Muscle layer of duodenum (tissue), 2 donors: ENCODE measurements at regions not wholly inside any gene's neighbourhood (a gene's known extent, or its start where the extent isn't known, plus 50 kb on each side); places are given as distances from the start of the nearest gene placed in this dataset.
"Not testable (repeated sequence)": the region's sequence is repeated elsewhere in the genome, so short reads cannot be mapped to it uniquely, and the experiment has no call there.

Source experiments
- H3K27ac ChIP-seq: one replicate; pipeline ENCODE4 v1.7.0; 2013; ENCODE audit warnings: mild to moderate bottlenecking, low read length
- H3K27me3 ChIP-seq: one replicate; pipeline ENCODE4 v1.7.0; 2013; ENCODE audit warnings: low read depth, mild to moderate bottlenecking, control low read depth, low read length
- H3K36me3 ChIP-seq, 2 donors: one replicate each; pipeline ENCODE4 v1.7.0; 2013; ENCODE audit warnings: low read length in 2 of 2, control low read depth in 1 of 2, mild to moderate bottlenecking in 1 of 2; ENCODE audit not compliant: insufficient read depth in 2 of 2, control insufficient read depth in 1 of 2
- H3K4me1 ChIP-seq, 2 donors: one replicate each; pipeline ENCODE4 v1.7.0; 2013; ENCODE audit warnings: low read length in 2 of 2, mild to moderate bottlenecking in 2 of 2, control low read depth in 1 of 2, moderate library complexity in 1 of 2; ENCODE audit not compliant: insufficient read depth in 2 of 2, control insufficient read depth in 1 of 2
- H3K4me3 ChIP-seq, 2 donors: one replicate each; pipeline ENCODE4 v1.7.0; 2013; ENCODE audit warnings: low read length in 2 of 2, low read depth in 1 of 2, mild to moderate bottlenecking in 1 of 2
- H3K9me3 ChIP-seq, 2 donors: one replicate each; pipeline ENCODE4 v1.7.0; 2013; ENCODE audit warnings: low read length in 2 of 2, control low read depth in 1 of 2, mild to moderate bottlenecking in 1 of 2; ENCODE audit not compliant: control insufficient read depth in 1 of 2
- donor health status: healthy.

GRCh38 chrX:40976981-40977380, 108.3 kb upstream of the USP9X start:
- Histone ChIP-seq H3K27me3 (no peaks in the 10 kb centered on the region), H3K4me1 (no peaks in the 10 kb centered on the region), H3K36me3 (no peaks in the 10 kb centered on the region), H3K27ac (no peak overlapping the region), H3K9me3 (no peaks in the 10 kb centered on the region), H3K4me3 (no peak overlapping the region)

- H3K27me3 ChIP-seq, result no peaks in the 10 kb centered on the region
- H3K36me3 ChIP-seq, result no peaks in the 10 kb centered on the region
- H3K4me3 ChIP-seq, result no peak overlapping the region
- no peaks in the 10 kb centered on the region for H3K9me3 ChIP-seq
- no peaks in the 10 kb centered on the region for H3K4me1 ChIP-seq
- no peak overlapping the region for H3K27ac ChIP-seq
Measured at GRCh38 chrX:40984962-40985361, 100.3 kb upstream of the USP9X start.

GRCh38 chrX:40987413-40987812, 97.8 kb upstream of the USP9X start:
- H3K36me3 ChIP-seq, result no peaks in the 10 kb centered on the region
- no peaks in the 10 kb centered on the region for H3K9me3 ChIP-seq
- no peaks in the 10 kb centered on the region for H3K4me1 ChIP-seq
- no peak overlapping the region for H3K4me3 ChIP-seq
- no peaks in the 10 kb centered on the region for H3K27me3 ChIP-seq
- no peak overlapping the region for H3K27ac ChIP-seq

- no peak overlapping the region for H3K4me3 ChIP-seq
- H3K27ac ChIP-seq, result no peak overlapping the region
- H3K4me1 ChIP-seq, result no peaks in the 10 kb centered on the region
- H3K9me3 ChIP-seq, result no peaks in the 10 kb centered on the region
- H3K36me3 ChIP-seq, result no peaks in the 10 kb centered on the region
- H3K27me3 ChIP-seq, result no peaks in the 10 kb centered on the region
Measured at GRCh38 chrX:40988100-40988499, 97.1 kb upstream of the USP9X start.

- not testable (repeated sequence) for H3K36me3 ChIP-seq, H3K27ac ChIP-seq, H3K4me3 ChIP-seq, H3K4me1 ChIP-seq, H3K9me3 ChIP-seq, H3K27me3 ChIP-seq
Measured at GRCh38 chrX:40993395-40993794, 91.8 kb upstream of the USP9X start.

GRCh38 chrX:40996886-40997530, 88.2 kb upstream of the USP9X start:
- no peaks in the 10 kb centered on the region for H3K4me1 ChIP-seq
- no peaks in the 10 kb centered on the region for H3K36me3 ChIP-seq
- H3K27me3 ChIP-seq, result no peaks in the 10 kb centered on the region
- H3K9me3 ChIP-seq, result no peaks in the 10 kb centered on the region
- H3K27ac ChIP-seq, result no peak overlapping the region
- no peak overlapping the region for H3K4me3 ChIP-seq

- Histone ChIP-seq H3K9me3 (no peaks in the 10 kb centered on the region), H3K4me3 (no peak overlapping the region), H3K36me3 (no peaks in the 10 kb centered on the region), H3K27ac (no peak overlapping the region), H3K27me3 (no peaks in the 10 kb centered on the region), H3K4me1 (no peaks in the 10 kb centered on the region)
Measured at GRCh38 chrX:40998123-40998522, 87.1 kb upstream of the USP9X start.

- no peak overlapping the region for H3K4me3 ChIP-seq
Measured at GRCh38 chrX:41001327-41001726, 83.9 kb upstream of the USP9X start.

GRCh38 chrX:41002026-41002425, 83.2 kb upstream of the USP9X start:
- H3K9me3 ChIP-seq, result no peaks in the 10 kb centered on the region
- no peaks in the 10 kb centered on the region for H3K4me1 ChIP-seq
- no peak overlapping the region for H3K27ac ChIP-seq
- H3K27me3 ChIP-seq, result no peaks in the 10 kb centered on the region
- H3K4me3 ChIP-seq, result no peak overlapping the region
- H3K36me3 ChIP-seq, result no peaks in the 10 kb centered on the region

More at GRCh38 chrX:41001327-41001726, 83.9 kb upstream of the USP9X start:
- H3K36me3 ChIP-seq, result no peaks in the 10 kb centered on the region
- no peaks in the 10 kb centered on the region for H3K4me1 ChIP-seq
- no peaks in the 10 kb centered on the region for H3K9me3 ChIP-seq
- H3K27me3 ChIP-seq, result no peaks in the 10 kb centered on the region
- H3K27ac ChIP-seq, result no peak overlapping the region

GRCh38 chrX:41003506-41004270, 81.6 kb upstream of the USP9X start:
- no peaks in the 10 kb centered on the region for H3K9me3 ChIP-seq
- H3K4me3 ChIP-seq, result no peak overlapping the region
- no peak overlapping the region for H3K27ac ChIP-seq
- no peaks in the 10 kb centered on the region for H3K27me3 ChIP-seq
- no peaks in the 10 kb centered on the region for H3K4me1 ChIP-seq
- H3K36me3 ChIP-seq, result no peaks in the 10 kb centered on the region

- Histone ChIP-seq H3K36me3 (no peaks in the 10 kb centered on the region), H3K4me3 (no peak overlapping the region), H3K27ac (no peak overlapping the region), H3K27me3 (no peaks in the 10 kb centered on the region), H3K9me3 (no peaks in the 10 kb centered on the region), H3K4me1 (no peaks in the 10 kb centered on the region)
Measured at GRCh38 chrX:41005445-41005992, 79.7 kb upstream of the USP9X start.
